Bronchial epithelial cell (primary cell): ENCODE measurements at regions not wholly inside any gene's neighbourhood (a gene's known extent, or its start where the extent isn't known, plus 50 kb on each side); places are given as distances from the start of the nearest gene placed in this dataset.
"Not testable (repeated sequence)": the region's sequence is repeated elsewhere in the genome, so short reads cannot be mapped to it uniquely, and the experiment has no call there.

Source experiments
- DNase-seq: peaks from one replicate; pipeline ENCODE4 v3.0.0-alpha.2; 2010; ENCODE audit warnings: low read depth
- FAIRE-seq: peaks from 2 replicates; lab custom pipeline; 2011; peaks lifted over from hg19 to GRCh38; lab: Jason Lieb, UNC
- H3K27me3 ChIP-seq: 2 replicates; pipeline ENCODE4 v1.5.1; 2011; ENCODE audit warnings: low read length; ENCODE audit not compliant: control insufficient read depth, insufficient read depth
- H3K36me3 ChIP-seq: 2 replicates; pipeline ENCODE4 v1.5.1; 2011; ENCODE audit warnings: low read length; ENCODE audit not compliant: control insufficient read depth, insufficient read depth
- H3K4me3 ChIP-seq: 2 replicates; pipeline ENCODE4 v1.5.1; 2011; ENCODE audit warnings: mild to moderate bottlenecking, low read depth, low read length, control low read depth
- CTCF ChIP-seq: IDR thresholded peaks from 2 replicates; pipeline ENCODE4 v1.5.1; 2011; ENCODE audit warnings: mild to moderate bottlenecking, moderate library complexity, low read length, control low read depth, inconsistent platforms; ENCODE audit not compliant: insufficient read depth, severe bottlenecking

- Histone ChIP-seq H3K4me3 (no peak overlapping the region), H3K27me3 (no peaks in the 10 kb centered on the region), H3K36me3 (no peaks in the 10 kb centered on the region)
- FAIRE-seq (no peak), DNase-seq (no peak)
- TF ChIP-seq CTCF = no peak
Observed at GRCh38 chrX:555725-556666, 74.6 kb upstream of the SHOX start.

GRCh38 chrX:557601-558000 is 73.0 kb upstream of the SHOX start:
- not testable (repeated sequence) for H3K27me3 ChIP-seq, H3K36me3 ChIP-seq, FAIRE-seq, DNase-seq, H3K4me3 ChIP-seq

- H3K4me3 ChIP-seq, H3K27me3 ChIP-seq, DNase-seq, FAIRE-seq, H3K36me3 ChIP-seq: not testable (repeated sequence)
Observed at GRCh38 chrX:559282-559681, 71.3 kb upstream of the SHOX start.

GRCh38 chrX:567891-568290 is 62.7 kb upstream of the SHOX start:
- Histone ChIP-seq H3K4me3 (no peak overlapping the region), H3K36me3 (no peaks in the 10 kb centered on the region), H3K27me3 (no peaks in the 10 kb centered on the region)
- no peak for TF ChIP-seq CTCF
- no peak for DNase-seq
- peak; percentile 79 for FAIRE-seq

- TF ChIP-seq CTCF = no peak
- H3K4me3 ChIP-seq = no peak overlapping the region
- H3K27me3 ChIP-seq = no peaks in the 10 kb centered on the region
- no peaks in the 10 kb centered on the region for H3K36me3 ChIP-seq
- FAIRE-seq (no peak), DNase-seq (no peak)
Observed at GRCh38 chrX:568311-568710, 62.3 kb upstream of the SHOX start.

- TF ChIP-seq CTCF = no peak
- no peak for FAIRE-seq
- H3K4me3 ChIP-seq = no peak overlapping the region
- no peaks in the 10 kb centered on the region for H3K27me3 ChIP-seq
- H3K36me3 ChIP-seq = no peaks in the 10 kb centered on the region
- no peak for DNase-seq
Observed at GRCh38 chrX:572538-573124, 58.0 kb upstream of the SHOX start.
